Natural killer cell (primary cell): ENCODE measurements at regions not wholly inside any gene's neighbourhood (a gene's known extent, or its start where the extent isn't known, plus 50 kb on each side); places are given as distances from the start of the nearest gene placed in this dataset.
"Not testable (repeated sequence)": the region's sequence is repeated elsewhere in the genome, so short reads cannot be mapped to it uniquely, and the experiment has no call there.

Experiments used
- ATAC-seq, 3 donors: fragments of 150-1000 bp in 2 of 3; fragments of 200-7000 bp in 1 of 3; cut with Tn5 transposase; 1 replicate in 1 of 3; 2 replicates in 2 of 3; pipeline ENCODE4 v1.10.0; 2021; ENCODE audit warnings: mild to moderate bottlenecking in 2 of 3, moderate library complexity in 2 of 3
- DNase-seq, 2 donors: peaks; one replicate each; pipeline versions ENCODE4 v3.0.0 to v3.0.0-alpha.2; 2013 to 2021; ENCODE audit warnings: mixed read lengths in 1 of 2
- H3K27ac ChIP-seq: one replicate; pipeline ENCODE4 v1.5.1; 2013; ENCODE audit warnings: mild to moderate bottlenecking, low read length
- H3K27me3 ChIP-seq: one replicate; pipeline ENCODE4 v1.6.1; 2013; ENCODE audit warnings: low read length; ENCODE audit not compliant: control insufficient read depth, insufficient read depth
- H3K36me3 ChIP-seq: one replicate; pipeline ENCODE4 v1.6.1; 2013; ENCODE audit warnings: low read length; ENCODE audit not compliant: control insufficient read depth, insufficient read depth
- H3K4me1 ChIP-seq: one replicate; pipeline ENCODE4 v1.6.1; 2013; ENCODE audit warnings: low read length; ENCODE audit not compliant: control insufficient read depth, insufficient read depth
- H3K4me3 ChIP-seq: one replicate; pipeline ENCODE4 v1.5.1; 2013; ENCODE audit warnings: low read length
- H3K9me3 ChIP-seq: one replicate; pipeline ENCODE4 v1.6.1; 2013; ENCODE audit warnings: low read length; ENCODE audit not compliant: control insufficient read depth, insufficient read depth
- H3K27ac Mint-ChIP-seq, 2 donors: one replicate each; pipeline ENCODE4 v1.8.0; 2022; ENCODE audit warnings: mild to moderate bottlenecking in 2 of 2, mixed read lengths in 2 of 2, moderate library complexity in 1 of 2
- H3K27me3 Mint-ChIP-seq, 2 donors: one replicate each; pipeline ENCODE4 v1.8.0; 2022; ENCODE audit warnings: low read depth in 2 of 2, mixed read lengths in 2 of 2
- H3K36me3 Mint-ChIP-seq: one replicate; pipeline ENCODE4 v1.8.0; 2022; ENCODE audit warnings: mixed read lengths
- H3K4me1 Mint-ChIP-seq, 2 donors: one replicate each; pipeline ENCODE4 v1.8.0; 2022; ENCODE audit warnings: mixed read lengths in 2 of 2
- H3K4me3 Mint-ChIP-seq: one replicate; pipeline ENCODE4 v1.8.0; 2022; ENCODE audit warnings: mild to moderate bottlenecking, moderate library complexity, mixed read lengths
- H3K9me3 Mint-ChIP-seq, 2 donors: one replicate each; pipeline ENCODE4 v1.8.0; 2022; ENCODE audit warnings: mixed read lengths in 2 of 2
- CTCF ChIP-seq: fragments of 200-600 bp; IDR thresholded peaks from one replicate; pipeline ENCODE4 v1.8.0; 2022; ENCODE audit warnings: antibody characterized with exemption
- WGBS: methylation state at CpG from one replicate; pipeline ENCODE4 v1.1.7; 2013; ENCODE audit warnings: missing lambda C conversion rate; ENCODE audit not compliant: insufficient coverage; 5-methylcytosine and 5-hydroxymethylcytosine counted together
- intact Hi-C: fragments of 100-400 bp; cut with micrococcal nuclease; formaldehyde crosslinking; loops from one replicate; pipeline ENCODE4 v1.14.2; 2022

- H3K4me1 Mint-ChIP-seq = no peaks in the 10 kb centered on the region
- Histone ChIP-seq H3K4me3 (no peak overlapping the region), H3K27ac (no peak overlapping the region), H3K36me3 (no peaks in the 10 kb centered on the region), H3K9me3 (no peaks in the 10 kb centered on the region), H3K27me3 (no peaks in the 10 kb centered on the region), H3K4me1 (no peaks in the 10 kb centered on the region)
- WGBS = no CpG with 5 or more reads among the region's 2 CpGs
- intact Hi-C loops = no loop called here
- no peaks in the 10 kb centered on the region for H3K36me3 Mint-ChIP-seq
- no peak overlapping the region for H3K4me3 Mint-ChIP-seq
- H3K27ac Mint-ChIP-seq = no peak overlapping the region
- DNase-seq (no peak), ATAC-seq (no peak)
- no peak for TF ChIP-seq CTCF
- H3K27me3 Mint-ChIP-seq = no peaks in the 10 kb centered on the region
- H3K9me3 Mint-ChIP-seq = no peaks in the 10 kb centered on the region
These were observed 617.8 kb upstream of the AMELY start for GRCh38 chrY:7529396-7529795.

DNA sequence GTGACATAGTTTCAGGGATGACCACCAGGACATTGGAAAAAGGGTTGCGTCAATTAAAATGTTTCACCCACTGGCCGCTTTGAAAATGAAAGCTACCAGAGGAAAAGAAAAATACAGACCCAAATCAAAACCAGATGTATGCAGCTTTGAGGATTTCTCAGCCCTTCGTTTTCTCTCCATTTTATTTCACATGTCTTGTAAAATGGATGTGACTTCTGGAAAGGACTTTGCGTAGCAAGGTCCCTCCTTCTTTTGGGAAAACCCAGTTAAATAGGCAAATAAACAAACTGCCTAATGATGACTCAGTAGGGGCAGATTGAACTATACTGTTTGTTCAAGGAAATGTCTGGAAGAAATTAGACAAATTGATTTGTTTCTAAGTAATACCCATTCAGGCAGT is 616.0 kb upstream of the AMELY start:
- H3K4me3 ChIP-seq, DNase-seq, intact Hi-C loops, H3K36me3 Mint-ChIP-seq, H3K27me3 Mint-ChIP-seq, H3K9me3 ChIP-seq, H3K4me1 ChIP-seq, H3K4me3 Mint-ChIP-seq, H3K9me3 Mint-ChIP-seq, H3K27me3 ChIP-seq, H3K27ac ChIP-seq, H3K36me3 ChIP-seq, H3K4me1 Mint-ChIP-seq, ATAC-seq, H3K27ac Mint-ChIP-seq: not testable (repeated sequence)
- 100% methylated on average over 1 of the region's 4 CpGs for WGBS

GRCh38 chrY:7518387-7518786 is 606.8 kb upstream of the AMELY start:
- intact Hi-C loops = no loop called here
- no peak for TF ChIP-seq CTCF

GRCh38 chrY:7516268-7516667 is 604.7 kb upstream of the AMELY start:
- DNase-seq (no peak), ATAC-seq (no peak)
- TF ChIP-seq CTCF = no peak
- H3K27me3 ChIP-seq = no peaks in the 10 kb centered on the region
- intact Hi-C loops = no loop called here
- Mint-ChIP-seq H3K36me3 (no peaks in the 10 kb centered on the region), H3K4me3 (no peak overlapping the region), H3K4me1 (no peaks in the 10 kb centered on the region), H3K27me3 (no peaks in the 10 kb centered on the region), H3K9me3 (no peaks in the 10 kb centered on the region), H3K27ac (no peak overlapping the region)
- no peaks in the 10 kb centered on the region for H3K4me1 ChIP-seq
- no peaks in the 10 kb centered on the region for H3K36me3 ChIP-seq
- no peaks in the 10 kb centered on the region for H3K9me3 ChIP-seq
- H3K4me3 ChIP-seq = no peak overlapping the region
- H3K27ac ChIP-seq = no peak overlapping the region
- WGBS = 74% methylated on average over 3 of the region's 3 CpGs

More at GRCh38 chrY:7518387-7518786, 606.8 kb upstream of the AMELY start:
- Histone ChIP-seq H3K4me1 (no peaks in the 10 kb centered on the region), H3K9me3 (no peaks in the 10 kb centered on the region), H3K36me3 (no peaks in the 10 kb centered on the region), H3K27me3 (no peaks in the 10 kb centered on the region), H3K4me3 (no peak overlapping the region), H3K27ac (no peak overlapping the region)
- no peak for DNase-seq
- no CpG with 5 or more reads among the region's 1 CpG for WGBS
- no peaks in the 10 kb centered on the region for H3K36me3 Mint-ChIP-seq
- H3K4me1 Mint-ChIP-seq = no peaks in the 10 kb centered on the region
- H3K4me3 Mint-ChIP-seq = no peak overlapping the region
- H3K27ac Mint-ChIP-seq = no peak overlapping the region
- ATAC-seq = no peak
- no peaks in the 10 kb centered on the region for H3K27me3 Mint-ChIP-seq
- H3K9me3 Mint-ChIP-seq = no peaks in the 10 kb centered on the region
